ENCODE measurements at regions not wholly inside any gene's neighbourhood (a gene's known extent, or its start where the extent isn't known, plus 50 kb on each side); places are given as distances from the start of the nearest gene placed in this dataset.

DNA sequence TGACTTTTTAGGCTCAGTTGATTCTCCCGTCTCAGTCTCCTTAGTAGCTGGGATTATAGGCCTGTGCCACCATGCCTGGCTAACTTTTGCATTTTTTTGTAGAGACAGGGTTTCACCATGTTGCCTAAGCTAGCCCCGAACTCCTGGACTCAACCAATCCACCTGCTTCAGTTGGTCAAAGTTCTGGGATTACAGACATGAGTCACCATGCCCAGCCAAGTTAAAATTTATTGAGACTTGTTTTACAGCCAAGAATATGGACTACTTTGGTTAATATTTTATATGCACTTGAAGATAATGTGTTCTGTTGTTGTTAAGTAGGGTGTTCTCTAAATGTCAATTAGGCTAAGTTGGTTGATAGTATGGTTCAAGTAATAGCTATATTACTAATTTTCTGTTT is 58.7 kb downstream of the CYTL1 start:
- H2BK5ac ChIP-seq (ENCODE audit: insufficient read length, low read length) = no peak overlapping the region
- H3K9me3 ChIP-seq (ENCODE audit: control insufficient read depth, low read depth, low read length) = peaks cover 15% of the 10 kb centered on the region
- H4K5ac ChIP-seq (ENCODE audit: insufficient read length, low read depth, low read length) = no peak overlapping the region
- no peak overlapping the region for H3K4me2 ChIP-seq (ENCODE audit: insufficient read depth, insufficient read length, low read length)
- Mint-ChIP-seq H3K27ac (no peak overlapping the region), H3K4me1 (0 out of 4 replicates have a peak, but pooled peaks cover 0 to 4% of the 10 kb centered on the region in 2 experiments), H3K27me3 (ENCODE audit: low read depth) (peaks cover 4% of the 10 kb centered on the region), H3K4me3 (no peak overlapping the region), H3K36me3 (ENCODE audit: insufficient read depth in 1 of 3, low read depth in 3 of 3) (peaks cover 6 to 27% (median 22%) of the 10 kb centered on the region in 3 experiments), H3K9me3 (peaks cover 39 to 49% of the 10 kb centered on the region in 2 experiments)
- TF ChIP-seq, protein P1, sequence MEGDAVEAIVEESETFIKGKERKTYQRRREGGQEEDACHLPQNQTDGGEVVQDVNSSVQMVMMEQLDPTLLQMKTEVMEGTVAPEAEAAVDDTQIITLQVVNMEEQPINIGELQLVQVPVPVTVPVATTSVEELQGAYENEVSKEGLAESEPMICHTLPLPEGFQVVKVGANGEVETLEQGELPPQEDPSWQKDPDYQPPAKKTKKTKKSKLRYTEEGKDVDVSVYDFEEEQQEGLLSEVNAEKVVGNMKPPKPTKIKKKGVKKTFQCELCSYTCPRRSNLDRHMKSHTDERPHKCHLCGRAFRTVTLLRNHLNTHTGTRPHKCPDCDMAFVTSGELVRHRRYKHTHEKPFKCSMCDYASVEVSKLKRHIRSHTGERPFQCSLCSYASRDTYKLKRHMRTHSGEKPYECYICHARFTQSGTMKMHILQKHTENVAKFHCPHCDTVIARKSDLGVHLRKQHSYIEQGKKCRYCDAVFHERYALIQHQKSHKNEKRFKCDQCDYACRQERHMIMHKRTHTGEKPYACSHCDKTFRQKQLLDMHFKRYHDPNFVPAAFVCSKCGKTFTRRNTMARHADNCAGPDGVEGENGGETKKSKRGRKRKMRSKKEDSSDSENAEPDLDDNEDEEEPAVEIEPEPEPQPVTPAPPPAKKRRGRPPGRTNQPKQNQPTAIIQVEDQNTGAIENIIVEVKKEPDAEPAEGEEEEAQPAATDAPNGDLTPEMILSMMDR (conservative IDR thresholded peaks at IDR 0.05) = no peak
- H3K18ac ChIP-seq (ENCODE audit: insufficient read length, low read depth, low read length) = no peak overlapping the region
- H2BK12ac ChIP-seq (ENCODE audit: insufficient read length, low read depth, low read length) = no peak overlapping the region
- H3K56ac ChIP-seq (ENCODE audit: insufficient read length, low read depth, low read length) = no peak overlapping the region
- H3K79me1 ChIP-seq (ENCODE audit: insufficient read depth, low read depth, low read length, poor library complexity, severe bottlenecking) = no peaks in the 10 kb centered on the region
- no peak overlapping the region for H3T11ph ChIP-seq (ENCODE audit: low read length)
- no peak overlapping the region for H3K9ac ChIP-seq (ENCODE audit: extremely low read depth, insufficient read length, low read length)
- no peak overlapping the region for H3K14ac ChIP-seq (ENCODE audit: insufficient read depth, low read length)
- no peak overlapping the region for H2AFZ ChIP-seq (ENCODE audit: low read length)
- H3K4me1 ChIP-seq (ENCODE audit: insufficient read depth, low read length) = no peaks in the 10 kb centered on the region
- DNase-seq = no peak
- H3K23ac ChIP-seq (ENCODE audit: insufficient read length, low read depth, low read length) = no peak overlapping the region
- WGBS (ENCODE audit: extremely low coverage, insufficient read length, low lambda C conversion rate) = no CpG with 5 or more reads among the region's 2 CpGs
- H3K27me3 ChIP-seq (ENCODE audit: insufficient read depth, low read length) = no peaks in the 10 kb centered on the region
- no peak overlapping the region for H3K27ac ChIP-seq (ENCODE audit: insufficient read length, low read depth, low read length)
- H3K79me2 ChIP-seq (ENCODE audit: insufficient read depth, low read length) = no peaks in the 10 kb centered on the region
- no peak overlapping the region for H3K4ac ChIP-seq (ENCODE audit: low read depth, low read length)
- no peak overlapping the region for H2BK120ac ChIP-seq (ENCODE audit: low read depth, low read length, poor library complexity, severe bottlenecking)
- H2BK20ac ChIP-seq (ENCODE audit: low read depth, low read length, poor library complexity, severe bottlenecking) = no peak overlapping the region
- H3K23me2 ChIP-seq (ENCODE audit: insufficient read length, low read depth, low read length, poor library complexity, severe bottlenecking) = no peaks in the 10 kb centered on the region
- H2AK5ac ChIP-seq (ENCODE audit: insufficient read length, low read length) = no peak overlapping the region
- H2BK15ac ChIP-seq (ENCODE audit: low read depth, low read length) = no peak overlapping the region
- H4K8ac ChIP-seq (replicated peaks; ENCODE audit: insufficient read length, low read depth, low read length) = no peak overlapping the region
- no peaks in the 10 kb centered on the region for H4K20me1 ChIP-seq (ENCODE audit: control insufficient read depth, insufficient read depth, insufficient read length)
- H4K91ac ChIP-seq (ENCODE audit: insufficient read length, low read depth, low read length) = no peak overlapping the region

Measured in H9 (cell line).